Right lobe of liver (tissue), 6 donors: ENCODE measurements at regions not wholly inside any gene's neighbourhood (a gene's known extent, or its start where the extent isn't known, plus 50 kb on each side); places are given as distances from the start of the nearest gene placed in this dataset.

Experiments used
- ATAC-seq, 4 donors: fragments of 200-7000 bp; cut with Tn5 transposase; one replicate each; pipeline ENCODE4 v1.9.1; 2020; ENCODE audit warnings: mild to moderate bottlenecking in 4 of 4, moderate library complexity in 4 of 4
- DNase-seq, 3 donors: peaks; one replicate each; pipeline ENCODE4 v3.0.0-alpha.2; 2020
- H3K27ac ChIP-seq, 3 donors: fragments of 200-600 bp; one replicate each; pipeline ENCODE4 v1.8.0; 2022
- H3K27me3 ChIP-seq, 2 donors: fragments of 200-600 bp; one replicate each; pipeline ENCODE4 v1.8.0; 2022
- H3K36me3 ChIP-seq, 4 donors: fragments of 200-600 bp; sonication (generic) in 1 of 4; one replicate each; pipeline versions ENCODE4 v1.5.1 to v1.8.0; 2017 to 2022; ENCODE audit warnings: control low read depth in 1 of 4
- H3K4me1 ChIP-seq, 4 donors: fragments of 200-600 bp; sonication (generic) in 1 of 4; one replicate each; pipeline versions ENCODE4 v1.5.1 to v1.8.0; 2017 to 2022; ENCODE audit warnings: control low read depth in 1 of 4
- H3K4me3 ChIP-seq, 3 donors: fragments of 200-600 bp; one replicate each; pipeline ENCODE4 v1.8.0; 2022
- H3K9me3 ChIP-seq, 4 donors: fragments of 200-600 bp; sonication (generic) in 1 of 4; one replicate each; pipeline versions ENCODE4 v1.5.1 to v1.8.0; 2017 to 2022; ENCODE audit warnings: control low read depth in 1 of 4
- CTCF ChIP-seq, 4 donors: fragments of 200-600 bp in 3 of 4; fragments of 450-650 bp in 1 of 4; IDR thresholded peaks; one replicate each; pipeline versions ENCODE4 v1.5.1 to v1.8.0; 2016 to 2022; ENCODE audit warnings: antibody characterized with exemption in 4 of 4, mild to moderate bottlenecking in 2 of 4
- POLR2A ChIP-seq: fragments of 450-650 bp; IDR thresholded peaks from one replicate; pipeline ENCODE4 v1.6.1; 2017; ENCODE audit warnings: antibody characterized with exemption, mild to moderate bottlenecking
- WGBS: methylation state at CpG from one replicate; pipeline ENCODE4 v1.1.6; 2018; ENCODE audit warnings: low coverage, low lambda C conversion rate; ENCODE audit not compliant: insufficient coverage; ENCODE audit errors: missing lambda C conversion rate; 5-methylcytosine and 5-hydroxymethylcytosine counted together
- intact Hi-C, 2 donors: fragments of 100-400 bp; cut with DNase I; formaldehyde crosslinking; loops; one replicate each; pipeline versions ENCODE4 v1.11.2 to v1.14.1; 2022
- donor health status: DM: no; HTN: yes; CAD: no.
- donor health status: DM: no; HTN: no; CAD: no.
- donor health status: DM: no; HTN: no; CAD: no.
- donor health status: DM: no; HTN: yes; CAD: no.
- donor health status: DM: no; HTN: yes; CAD: no.

- WGBS = 10% methylated on average over 11 of the region's 12 CpGs
- no peak overlapping the region for H3K27ac ChIP-seq
- TF ChIP-seq CTCF (IDR thresholded peaks at IDR 0.05) = no peak
- no peak for TF ChIP-seq POLR2A
- no peak for DNase-seq
- H3K27me3 ChIP-seq = no peaks in the 10 kb centered on the region
- H3K36me3 ChIP-seq = no peaks in the 10 kb centered on the region
- no peak overlapping the region for H3K4me3 ChIP-seq
- no peaks in the 10 kb centered on the region for H3K9me3 ChIP-seq
- H3K4me1 ChIP-seq = no peaks in the 10 kb centered on the region
- intact Hi-C loops = no loop called here
- ATAC-seq = no peak
Observed at GRCh38 chr16:86994651-86995171, 322.5 kb downstream of the C16orf95 start.

GRCh38 chr16:86995456-86995855 lies 321.7 kb downstream of the C16orf95 start:
- H3K9me3 ChIP-seq = no peaks in the 10 kb centered on the region
- no peaks in the 10 kb centered on the region for H3K27me3 ChIP-seq
- ATAC-seq (no peak), DNase-seq (no peak)
- no peaks in the 10 kb centered on the region for H3K36me3 ChIP-seq
- no peak overlapping the region for H3K4me3 ChIP-seq
- H3K27ac ChIP-seq = no peak overlapping the region
- TF ChIP-seq POLR2A = no peak
- TF ChIP-seq CTCF (IDR thresholded peaks at IDR 0.05) = no peak
- 62% methylated on average over 6 of the region's 15 CpGs for WGBS
- no peaks in the 10 kb centered on the region for H3K4me1 ChIP-seq
- intact Hi-C loops = no loop called here

- Histone ChIP-seq H3K36me3 (no peaks in the 10 kb centered on the region), H3K9me3 (no peaks in the 10 kb centered on the region), H3K27me3 (no peaks in the 10 kb centered on the region), H3K4me1 (no peaks in the 10 kb centered on the region), H3K27ac (no peak overlapping the region), H3K4me3 (no peak overlapping the region)
- intact Hi-C loops = no loop called here
- ATAC-seq (no peak), DNase-seq (no peak)
- WGBS = 73% methylated on average over 2 of the region's 10 CpGs
- TF ChIP-seq CTCF (IDR thresholded peaks at IDR 0.05) = no peak
- no peak for TF ChIP-seq POLR2A
Observed at GRCh38 chr16:86996081-86996480, 321.1 kb downstream of the C16orf95 start.

- no CpG with 5 or more reads among the region's 11 CpGs for WGBS
- no peak overlapping the region for H3K4me3 ChIP-seq
Observed at GRCh38 chr16:86997058-86997457, 320.1 kb downstream of the C16orf95 start.

GRCh38 chr16:86998196-86999001 lies 318.8 kb downstream of the C16orf95 start:
- H3K4me1 ChIP-seq = no peaks in the 10 kb centered on the region
- WGBS = 76% methylated on average over 7 of the region's 21 CpGs
- intact Hi-C loops = no loop called here
- DNase-seq (peak in 1 of 3 donors; percentile 34), ATAC-seq (peak in 1 of 4 donors; percentile 12)
- H3K27ac ChIP-seq = no peak overlapping the region
- H3K36me3 ChIP-seq = no peaks in the 10 kb centered on the region
- no peak overlapping the region for H3K4me3 ChIP-seq
- TF ChIP-seq POLR2A (no peak), CTCF (IDR thresholded peaks at IDR 0.05) (no peak)
- H3K9me3 ChIP-seq = no peaks in the 10 kb centered on the region
- H3K27me3 ChIP-seq = no peaks in the 10 kb centered on the region

More at GRCh38 chr16:86997058-86997457, 320.1 kb downstream of the C16orf95 start:
- Histone ChIP-seq H3K9me3 (no peaks in the 10 kb centered on the region), H3K27me3 (no peaks in the 10 kb centered on the region), H3K27ac (no peak overlapping the region), H3K36me3 (no peaks in the 10 kb centered on the region), H3K4me1 (no peaks in the 10 kb centered on the region)
- intact Hi-C loops = no loop called here
- DNase-seq (peak in 1 of 3 donors; percentile 28), ATAC-seq (peak in 1 of 4 donors; percentile 16)
- TF ChIP-seq POLR2A = no peak
